ENCODE measurements at regions not wholly inside any gene's neighbourhood (a gene's known extent, or its start where the extent isn't known, plus 50 kb on each side); places are given as distances from the start of the nearest gene placed in this dataset.

- H3K27me3 ChIP-seq (ENCODE audit: control insufficient read depth, insufficient read depth, low read length): no peaks in the 10 kb centered on the region
- no peak overlapping the region for H3K27ac ChIP-seq (ENCODE audit: low read depth, low read length)
- no peaks in the 10 kb centered on the region for H3K36me3 ChIP-seq (ENCODE audit: control insufficient read depth, insufficient read depth, low read length)
- no peak overlapping the region for H3K4me3 ChIP-seq (ENCODE audit: low read length)
- H3K9ac ChIP-seq (ENCODE audit: low read length): no peak overlapping the region
- H3K4me1 ChIP-seq (ENCODE audit: control insufficient read depth, insufficient read depth, low read length): no peaks in the 10 kb centered on the region
Observed at GRCh38 chr6:12439296-12439695, 149.1 kb downstream of the EDN1 start.

DNA sequence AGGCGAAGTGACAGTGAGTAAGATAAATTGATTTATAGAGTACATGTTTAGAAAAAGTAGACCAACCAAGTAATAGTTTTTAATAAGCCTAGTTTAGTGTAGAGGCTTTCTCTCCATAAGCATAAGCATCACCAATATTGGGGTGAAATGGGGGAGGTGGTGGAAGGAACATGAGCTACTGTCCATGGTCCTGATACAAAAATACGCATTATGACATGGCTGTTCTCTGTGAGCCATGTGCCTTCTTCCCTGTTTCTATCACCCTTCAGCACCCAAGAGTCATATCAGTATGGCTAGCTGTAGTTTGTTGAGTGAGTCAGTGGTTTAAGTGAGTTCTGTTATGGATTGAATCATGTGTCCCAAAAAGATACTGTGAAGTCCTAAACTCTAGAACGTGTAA is 150.8 kb downstream of the EDN1 start:
- Histone ChIP-seq H3K27ac (ENCODE audit: low read depth, low read length) (no peak overlapping the region), H3K9ac (ENCODE audit: low read length) (no peak overlapping the region), H3K4me1 (ENCODE audit: control insufficient read depth, insufficient read depth, low read length) (no peaks in the 10 kb centered on the region), H3K36me3 (ENCODE audit: control insufficient read depth, insufficient read depth, low read length) (no peaks in the 10 kb centered on the region), H3K4me3 (ENCODE audit: low read length) (no peak overlapping the region), H3K27me3 (ENCODE audit: control insufficient read depth, insufficient read depth, low read length) (no peaks in the 10 kb centered on the region)

DNA sequence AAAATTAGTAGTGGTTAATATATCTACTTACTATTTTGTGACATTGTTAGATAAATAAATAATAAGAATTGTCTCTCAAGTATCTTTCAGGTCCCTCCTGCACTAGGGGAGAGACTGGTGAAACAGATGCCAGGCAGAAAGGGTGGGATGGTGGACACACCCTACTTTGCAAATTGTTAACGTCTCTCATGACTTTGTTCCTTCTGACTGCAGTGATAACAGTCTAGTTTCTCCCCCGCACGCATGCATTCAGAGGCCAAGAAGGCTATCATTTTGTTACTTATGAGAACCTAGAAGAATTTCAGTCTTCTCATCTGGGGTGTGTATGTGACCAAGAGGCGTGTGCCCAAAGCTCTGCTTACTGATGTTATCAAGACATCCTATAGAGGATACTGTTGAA is 152.3 kb downstream of the EDN1 start:
- Histone ChIP-seq H3K4me3 (ENCODE audit: low read length) (no peak overlapping the region), H3K9ac (ENCODE audit: low read length) (no peak overlapping the region), H3K27me3 (ENCODE audit: control insufficient read depth, insufficient read depth, low read length) (no peaks in the 10 kb centered on the region), H3K4me1 (ENCODE audit: control insufficient read depth, insufficient read depth, low read length) (no peaks in the 10 kb centered on the region), H3K36me3 (ENCODE audit: control insufficient read depth, insufficient read depth, low read length) (no peaks in the 10 kb centered on the region), H3K27ac (ENCODE audit: low read depth, low read length) (no peak overlapping the region)

DNA sequence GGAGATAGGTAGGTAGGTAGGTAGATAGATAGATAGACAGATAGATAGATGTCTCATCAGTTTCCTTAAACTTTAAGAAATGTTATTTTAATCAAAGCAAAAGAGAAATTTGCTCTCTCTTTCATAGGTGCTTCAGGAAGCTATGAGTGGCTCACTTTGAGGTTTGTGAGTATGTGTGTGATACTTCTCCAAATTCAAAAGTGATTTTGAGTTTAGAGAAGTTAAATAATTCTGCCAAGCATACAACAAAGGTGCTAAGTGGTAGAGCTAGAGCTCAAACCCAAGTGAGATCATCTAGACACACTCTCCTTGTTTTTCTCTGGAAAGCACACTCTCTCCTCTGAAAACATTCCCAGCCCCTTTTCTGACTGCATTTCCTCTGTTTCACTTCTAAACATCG is 156.2 kb downstream of the EDN1 start:
- H3K27ac ChIP-seq (ENCODE audit: low read depth, low read length): no peak overlapping the region
- H3K9ac ChIP-seq (ENCODE audit: low read length): no peak overlapping the region
- no peak overlapping the region for H3K4me3 ChIP-seq (ENCODE audit: low read length)
- H3K27me3 ChIP-seq (ENCODE audit: control insufficient read depth, insufficient read depth, low read length): no peaks in the 10 kb centered on the region
- H3K36me3 ChIP-seq (ENCODE audit: control insufficient read depth, insufficient read depth, low read length): no peaks in the 10 kb centered on the region
- no peaks in the 10 kb centered on the region for H3K4me1 ChIP-seq (ENCODE audit: control insufficient read depth, insufficient read depth, low read length)

DNA sequence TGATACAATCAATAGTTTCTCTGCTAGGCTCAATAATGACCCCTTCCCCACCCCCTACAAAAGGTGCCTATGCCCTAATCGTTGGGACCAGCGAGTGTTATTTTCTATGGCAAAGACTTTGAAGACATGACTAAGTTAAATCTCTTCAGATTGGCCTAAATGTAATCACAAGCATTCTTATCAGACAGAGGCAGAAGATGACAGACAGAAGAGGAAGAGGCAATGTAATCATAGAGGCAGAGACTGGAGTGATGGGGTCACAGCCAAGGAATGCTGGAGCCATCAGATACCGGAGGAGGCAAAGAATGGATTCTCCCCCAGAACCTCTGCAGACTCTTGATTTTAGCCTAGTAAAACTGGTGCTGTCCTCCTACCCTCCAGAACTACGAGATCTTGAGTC is 159.3 kb downstream of the EDN1 start:
- no peaks in the 10 kb centered on the region for H3K4me1 ChIP-seq (ENCODE audit: control insufficient read depth, insufficient read depth, low read length)
- H3K27ac ChIP-seq (ENCODE audit: low read depth, low read length): no peak overlapping the region
- no peak overlapping the region for H3K4me3 ChIP-seq (ENCODE audit: low read length)
- H3K27me3 ChIP-seq (ENCODE audit: control insufficient read depth, insufficient read depth, low read length): no peaks in the 10 kb centered on the region
- H3K9ac ChIP-seq (ENCODE audit: low read length): no peak overlapping the region
- H3K36me3 ChIP-seq (ENCODE audit: control insufficient read depth, insufficient read depth, low read length): no peaks in the 10 kb centered on the region

- no peak overlapping the region for H3K4me3 ChIP-seq (ENCODE audit: low read length)
- no peak overlapping the region for H3K9ac ChIP-seq (ENCODE audit: low read length)
- no peaks in the 10 kb centered on the region for H3K4me1 ChIP-seq (ENCODE audit: control insufficient read depth, insufficient read depth, low read length)
- no peaks in the 10 kb centered on the region for H3K27me3 ChIP-seq (ENCODE audit: control insufficient read depth, insufficient read depth, low read length)
- H3K27ac ChIP-seq (ENCODE audit: low read depth, low read length): no peak overlapping the region
- H3K36me3 ChIP-seq (ENCODE audit: control insufficient read depth, insufficient read depth, low read length): no peaks in the 10 kb centered on the region
Observed at GRCh38 chr6:12450467-12450866, 160.3 kb downstream of the EDN1 start.

DNA sequence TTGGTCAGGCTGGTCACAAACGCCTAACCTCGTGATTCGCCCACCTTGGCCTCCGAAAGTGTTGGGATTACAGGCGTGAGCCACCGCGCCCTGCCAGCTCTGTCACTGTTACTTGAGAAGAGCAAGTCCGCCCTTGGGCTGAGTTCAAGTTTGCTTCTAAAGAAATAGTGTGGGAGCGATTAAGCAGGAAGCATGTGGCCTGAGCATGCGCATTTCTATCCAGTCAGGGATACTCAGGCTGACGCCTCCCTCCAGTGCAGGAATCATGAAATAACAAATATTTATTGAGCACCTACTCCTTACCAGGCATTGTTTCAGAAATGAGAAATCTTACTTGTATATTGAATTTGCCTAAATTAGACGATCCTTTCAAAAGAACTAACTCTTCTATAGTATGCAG is 166.2 kb downstream of the EDN1 start:
- Histone ChIP-seq H3K36me3 (ENCODE audit: control insufficient read depth, insufficient read depth, low read length) (no peaks in the 10 kb centered on the region), H3K4me3 (ENCODE audit: low read length) (no peak overlapping the region), H3K4me1 (ENCODE audit: control insufficient read depth, insufficient read depth, low read length) (no peaks in the 10 kb centered on the region), H3K27me3 (ENCODE audit: control insufficient read depth, insufficient read depth, low read length) (no peaks in the 10 kb centered on the region), H3K9ac (ENCODE audit: low read length) (no peak overlapping the region), H3K27ac (ENCODE audit: low read depth, low read length) (no peak overlapping the region)

GRCh38 chr6:12457094-12457493 is 166.9 kb downstream of the EDN1 start:
- no peak overlapping the region for H3K9ac ChIP-seq (ENCODE audit: low read length)
- no peak overlapping the region for H3K4me3 ChIP-seq (ENCODE audit: low read length)
- no peaks in the 10 kb centered on the region for H3K36me3 ChIP-seq (ENCODE audit: control insufficient read depth, insufficient read depth, low read length)
- H3K27me3 ChIP-seq (ENCODE audit: control insufficient read depth, insufficient read depth, low read length): no peaks in the 10 kb centered on the region
- no peak overlapping the region for H3K27ac ChIP-seq (ENCODE audit: low read depth, low read length)
- H3K4me1 ChIP-seq (ENCODE audit: control insufficient read depth, insufficient read depth, low read length): no peaks in the 10 kb centered on the region

- no peaks in the 10 kb centered on the region for H3K4me1 ChIP-seq (ENCODE audit: control insufficient read depth, insufficient read depth, low read length)
- no peak overlapping the region for H3K9ac ChIP-seq (ENCODE audit: low read length)
- H3K27me3 ChIP-seq (ENCODE audit: control insufficient read depth, insufficient read depth, low read length): no peaks in the 10 kb centered on the region
- no peaks in the 10 kb centered on the region for H3K36me3 ChIP-seq (ENCODE audit: control insufficient read depth, insufficient read depth, low read length)
- H3K27ac ChIP-seq (ENCODE audit: low read depth, low read length): no peak overlapping the region
- no peak overlapping the region for H3K4me3 ChIP-seq (ENCODE audit: low read length)
Observed at GRCh38 chr6:12458558-12458957, 168.4 kb downstream of the EDN1 start.

DNA sequence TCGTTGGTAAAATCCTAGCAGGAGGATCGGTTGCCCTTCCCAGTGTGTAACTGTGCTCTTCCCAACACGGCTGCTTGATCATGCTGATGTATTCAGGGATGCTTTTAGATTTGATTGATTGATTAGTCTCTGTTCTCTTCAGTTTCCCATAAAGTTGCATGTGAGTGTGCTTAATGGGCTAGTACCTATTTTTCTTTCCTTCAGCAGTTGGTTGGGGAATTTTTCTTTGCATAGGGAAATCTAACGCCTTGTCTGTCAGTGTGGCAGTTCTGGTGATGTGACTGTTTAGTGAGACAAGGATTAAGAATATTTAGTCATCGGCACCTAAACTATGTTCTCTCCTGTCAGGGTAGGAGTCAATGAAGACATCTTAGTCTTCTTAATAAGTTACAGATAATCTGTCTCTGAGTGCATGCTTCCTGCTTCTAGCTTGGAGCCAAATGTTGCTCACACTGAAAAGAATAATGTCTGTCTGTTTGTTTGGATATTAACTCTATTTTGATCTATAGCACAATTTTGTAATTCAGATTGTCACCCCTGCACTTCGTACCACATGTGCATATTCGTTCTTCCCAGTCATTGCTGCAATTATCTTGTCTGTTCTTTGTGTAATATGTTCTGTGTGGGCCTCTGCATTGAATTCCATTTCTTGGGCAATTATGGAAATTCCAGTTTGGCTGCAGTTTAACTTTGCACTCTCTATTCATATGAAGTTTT is 169.9 kb downstream of the EDN1 start:
- H3K27me3 ChIP-seq (ENCODE audit: control insufficient read depth, insufficient read depth, low read length): no peaks in the 10 kb centered on the region
- no peak overlapping the region for H3K27ac ChIP-seq (ENCODE audit: low read depth, low read length)

DNA sequence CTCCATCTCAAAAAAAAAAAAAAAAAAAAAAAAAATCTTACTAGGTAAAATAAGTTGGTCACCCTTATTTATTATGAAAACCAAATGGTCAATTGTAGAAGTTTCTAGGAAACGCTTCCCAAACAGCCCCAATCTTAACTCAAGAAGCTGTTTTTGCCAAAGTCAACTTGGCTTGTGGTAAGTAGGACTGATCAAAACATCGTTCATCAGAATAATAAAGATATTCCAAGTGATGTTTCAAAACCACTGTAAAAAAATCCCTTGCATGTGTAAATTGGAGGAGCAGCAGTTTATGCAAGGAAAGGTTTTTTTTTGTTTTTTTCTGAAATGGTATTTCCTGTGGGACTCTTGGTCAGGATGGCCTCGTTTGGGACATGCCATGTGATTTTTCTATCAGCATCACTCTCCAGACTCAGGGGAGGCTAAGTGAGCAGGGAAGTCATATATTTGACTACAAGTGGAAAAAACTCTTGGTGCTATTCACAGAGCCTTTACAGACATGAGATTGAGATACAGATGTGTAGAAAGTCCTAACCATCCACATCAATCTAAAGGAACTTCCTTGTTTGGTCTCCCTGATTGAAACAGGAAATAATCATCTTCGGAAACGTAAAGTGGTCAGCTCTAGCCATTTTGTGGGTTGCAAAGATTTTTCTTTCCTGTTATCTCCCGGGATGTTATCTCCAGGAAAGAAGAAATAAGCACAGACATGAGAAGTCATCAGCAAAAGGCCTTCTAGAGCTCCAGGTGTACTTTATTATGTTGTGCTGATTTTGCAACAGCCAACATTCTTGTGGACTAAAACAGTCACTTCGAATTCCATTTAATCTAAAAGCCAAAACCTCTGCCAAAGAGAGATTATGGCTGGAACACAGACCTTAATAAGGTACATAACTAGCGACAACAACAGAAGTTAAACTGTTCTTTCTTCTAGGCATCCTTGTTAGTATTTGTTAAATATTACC is 177.8 kb downstream of the EDN1 start:
- Histone ChIP-seq H3K27ac (ENCODE audit: low read depth, low read length) (no peak overlapping the region), H3K4me1 (ENCODE audit: control insufficient read depth, insufficient read depth, low read length) (no peaks in the 10 kb centered on the region), H3K27me3 (ENCODE audit: control insufficient read depth, insufficient read depth, low read length) (no peaks in the 10 kb centered on the region), H3K4me3 (ENCODE audit: low read length) (no peak overlapping the region), H3K9ac (ENCODE audit: low read length) (no peak overlapping the region), H3K36me3 (ENCODE audit: control insufficient read depth, insufficient read depth, low read length) (no peaks in the 10 kb centered on the region)

More for the DNA sequence above, 169.9 kb downstream of the EDN1 start:
- Histone ChIP-seq H3K4me3 (ENCODE audit: low read length) (no peak overlapping the region), H3K9ac (ENCODE audit: low read length) (no peak overlapping the region), H3K4me1 (ENCODE audit: control insufficient read depth, insufficient read depth, low read length) (no peaks in the 10 kb centered on the region), H3K36me3 (ENCODE audit: control insufficient read depth, insufficient read depth, low read length) (no peaks in the 10 kb centered on the region)

DNA sequence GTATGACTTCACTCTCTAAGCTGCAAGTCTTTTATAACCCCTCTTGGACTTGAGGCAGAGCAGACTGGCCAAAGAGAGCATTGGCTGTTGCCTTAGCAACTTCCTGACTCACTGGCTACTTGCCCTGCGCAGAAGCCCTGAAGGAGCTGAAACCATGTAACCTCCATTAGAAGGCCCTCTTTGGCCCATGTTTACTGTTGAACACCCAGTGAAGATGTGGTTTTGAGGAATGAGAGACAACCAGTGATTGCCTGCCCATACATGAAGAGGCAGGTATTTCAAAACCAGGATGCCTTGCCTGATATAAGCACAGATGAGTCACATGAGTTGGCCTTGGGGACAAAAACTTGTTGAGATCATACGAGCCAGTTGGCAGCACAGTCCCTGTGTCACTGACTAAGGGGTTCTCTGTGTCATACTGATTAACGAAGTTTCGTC is 182.5 kb downstream of the EDN1 start:
- Histone ChIP-seq H3K36me3 (ENCODE audit: control insufficient read depth, insufficient read depth, low read length) (no peaks in the 10 kb centered on the region), H3K27ac (ENCODE audit: low read depth, low read length) (no peak overlapping the region), H3K27me3 (ENCODE audit: control insufficient read depth, insufficient read depth, low read length) (no peaks in the 10 kb centered on the region), H3K4me1 (ENCODE audit: control insufficient read depth, insufficient read depth, low read length) (peaks cover 5% of the 10 kb centered on the region), H3K9ac (ENCODE audit: low read length) (no peak overlapping the region), H3K4me3 (ENCODE audit: low read length) (no peak overlapping the region)

Data from rectal smooth muscle tissue (tissue), 1 donor.